Progenitor cell of endocrine pancreas (in vitro differentiated cells): ENCODE measurements at regions not wholly inside any gene's neighbourhood (a gene's known extent, or its start where the extent isn't known, plus 50 kb on each side); places are given as distances from the start of the nearest gene placed in this dataset.

ENCODE experiments used
- DNase-seq: peaks from one replicate; pipeline ENCODE4 v3.0.0; 2021; ENCODE audit warnings: low spot score; ENCODE audit not compliant: unreplicated experiment
- H3K27ac Mint-ChIP-seq: 2 replicates; pipeline ENCODE4 v1.8.0; 2021; ENCODE audit warnings: mild to moderate bottlenecking, moderate library complexity, mixed read lengths
- H3K27me3 Mint-ChIP-seq: 2 replicates; pipeline ENCODE4 v1.8.0; 2021; ENCODE audit warnings: mixed read lengths
- H3K36me3 Mint-ChIP-seq: 2 replicates; pipeline ENCODE4 v1.8.0; 2022; ENCODE audit warnings: mixed read lengths; ENCODE audit not compliant: insufficient read depth
- H3K4me1 Mint-ChIP-seq: 2 replicates; pipeline ENCODE4 v1.8.0; 2021; ENCODE audit warnings: low read depth, mixed read lengths
- H3K4me3 Mint-ChIP-seq: 2 replicates; pipeline ENCODE4 v1.8.0; 2021; ENCODE audit warnings: low read depth, mild to moderate bottlenecking, moderate library complexity, mixed read lengths
- H3K9me3 Mint-ChIP-seq: 2 replicates; pipeline ENCODE4 v1.8.0; 2021; ENCODE audit warnings: low read depth, mixed read lengths
- CTCF ChIP-seq: fragments of 200-600 bp; sonication (generic); IDR thresholded peaks from one replicate; pipeline ENCODE4 v1.5.0; 2021; ENCODE audit warnings: antibody characterized with exemption, mild to moderate bottlenecking; ENCODE audit not compliant: unreplicated experiment

- Mint-ChIP-seq H3K27ac (no peak overlapping the region), H3K27me3 (peaks cover 16% of the 10 kb centered on the region), H3K4me3 (no peak overlapping the region), H3K36me3 (no peaks in the 10 kb centered on the region), H3K4me1 (peaks cover 12% of the 10 kb centered on the region), H3K9me3 (no peaks in the 10 kb centered on the region)
- DNase-seq: no peak
- no peak for TF ChIP-seq CTCF
These were observed 244.8 kb downstream of the TSHZ3 start for GRCh38 chr19:31104451-31104850.

GRCh38 chr19:31103228-31103627 is 246.0 kb downstream of the TSHZ3 start:
- peaks cover 12% of the 10 kb centered on the region for H3K27me3 Mint-ChIP-seq
- no peak for DNase-seq
- peaks cover 12% of the 10 kb centered on the region for H3K4me1 Mint-ChIP-seq
- H3K9me3 Mint-ChIP-seq: no peaks in the 10 kb centered on the region
- no peak overlapping the region for H3K27ac Mint-ChIP-seq
- no peaks in the 10 kb centered on the region for H3K36me3 Mint-ChIP-seq
- TF ChIP-seq CTCF: no peak
- H3K4me3 Mint-ChIP-seq: no peak overlapping the region

GRCh38 chr19:31102674-31103073 is 246.6 kb downstream of the TSHZ3 start:
- no peak overlapping the region for H3K27ac Mint-ChIP-seq
- no peaks in the 10 kb centered on the region for H3K36me3 Mint-ChIP-seq
- H3K9me3 Mint-ChIP-seq: no peaks in the 10 kb centered on the region
- H3K4me3 Mint-ChIP-seq: no peak overlapping the region
- H3K4me1 Mint-ChIP-seq: peaks cover 12% of the 10 kb centered on the region
- DNase-seq: no peak
- peaks cover 12% of the 10 kb centered on the region for H3K27me3 Mint-ChIP-seq
- no peak for TF ChIP-seq CTCF

- H3K4me1 Mint-ChIP-seq: peaks cover 12% of the 10 kb centered on the region
- no peak for DNase-seq
- no peaks in the 10 kb centered on the region for H3K36me3 Mint-ChIP-seq
- no peak for TF ChIP-seq CTCF
- peaks cover 12% of the 10 kb centered on the region for H3K27me3 Mint-ChIP-seq
- H3K27ac Mint-ChIP-seq: no peak overlapping the region
- no peak overlapping the region for H3K4me3 Mint-ChIP-seq
- no peaks in the 10 kb centered on the region for H3K9me3 Mint-ChIP-seq
These were observed 248.3 kb downstream of the TSHZ3 start for GRCh38 chr19:31100981-31101380.

GRCh38 chr19:31100206-31100590 is 249.0 kb downstream of the TSHZ3 start:
- Mint-ChIP-seq H3K9me3 (no peaks in the 10 kb centered on the region), H3K27me3 (peaks cover 7% of the 10 kb centered on the region), H3K4me1 (peaks cover 12% of the 10 kb centered on the region), H3K4me3 (no peak overlapping the region), H3K36me3 (no peaks in the 10 kb centered on the region), H3K27ac (no peak overlapping the region)
- DNase-seq: no peak
- TF ChIP-seq CTCF: no peak
